GM10266 (cell line): ENCODE measurements at regions not wholly inside any gene's neighbourhood (a gene's known extent, or its start where the extent isn't known, plus 50 kb on each side); places are given as distances from the start of the nearest gene placed in this dataset.

Experiments used
- DNase-seq: peaks from one replicate; pipeline ENCODE4 v3.0.0; 2012; ENCODE audit errors: extremely low spot score
- CTCF ChIP-seq: IDR thresholded peaks from 2 replicates; pipeline ENCODE4 v1.5.1; 2012; ENCODE audit warnings: mild to moderate bottlenecking, low read depth; ENCODE audit not compliant: control insufficient read depth, insufficient read depth; ENCODE audit errors: missing control alignments

DNA sequence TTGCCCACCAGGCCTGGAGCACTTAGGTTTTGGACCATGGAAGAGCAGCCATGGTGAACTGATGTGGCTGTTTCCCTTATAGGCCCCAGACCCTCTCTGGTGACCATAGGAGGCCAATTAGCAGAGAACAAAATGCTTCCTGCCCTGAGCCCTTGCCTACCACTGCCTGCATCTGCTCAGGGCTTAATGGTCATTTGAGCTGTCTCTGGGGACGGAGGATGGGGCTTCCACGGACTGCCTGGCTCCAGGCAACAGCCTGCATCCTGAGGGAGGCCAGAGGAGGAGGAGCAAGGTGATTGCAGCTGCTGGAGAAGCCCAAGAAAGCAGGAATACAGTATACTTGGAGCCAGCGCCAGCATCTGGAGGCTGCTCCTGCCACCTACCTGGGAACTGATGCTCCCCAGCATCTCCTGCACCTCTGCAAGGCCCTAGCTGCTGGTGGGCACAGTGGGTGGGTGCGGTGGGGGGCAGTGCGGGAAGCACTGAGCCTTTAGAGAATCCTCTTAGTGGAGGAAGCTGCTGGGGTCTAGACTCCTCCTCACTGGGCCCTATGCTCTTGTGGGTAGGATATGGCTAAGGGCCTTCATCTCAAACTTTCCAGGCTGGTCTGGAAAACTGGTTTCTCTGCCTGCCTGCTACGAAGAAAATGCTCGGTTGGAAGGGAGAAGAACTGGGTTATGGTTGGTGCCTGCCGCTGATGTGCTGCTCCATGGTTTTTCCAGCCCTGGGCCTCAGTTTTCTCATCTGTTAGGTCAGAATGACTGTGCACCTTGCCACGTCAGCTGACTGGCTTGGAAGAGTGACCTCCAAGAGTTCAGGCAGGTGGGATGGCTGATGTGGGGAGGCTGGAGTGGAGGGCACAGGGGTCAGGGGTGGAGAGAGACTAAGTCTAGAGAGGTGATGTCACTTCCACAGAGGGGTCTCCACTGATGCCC is 158.8 kb upstream of the PJA1 start:
- DNase-seq, result no peak

GRCh38 chrX:69321789-69322188 is 156.5 kb upstream of the PJA1 start:
- no peak for DNase-seq
- no peak for TF ChIP-seq CTCF

More for the DNA sequence above, 158.8 kb upstream of the PJA1 start:
- no peak for TF ChIP-seq CTCF

- DNase-seq, result no peak
- TF ChIP-seq CTCF, result no peak
Observed at GRCh38 chrX:69321006-69321655, 155.9 kb upstream of the PJA1 start.

DNA sequence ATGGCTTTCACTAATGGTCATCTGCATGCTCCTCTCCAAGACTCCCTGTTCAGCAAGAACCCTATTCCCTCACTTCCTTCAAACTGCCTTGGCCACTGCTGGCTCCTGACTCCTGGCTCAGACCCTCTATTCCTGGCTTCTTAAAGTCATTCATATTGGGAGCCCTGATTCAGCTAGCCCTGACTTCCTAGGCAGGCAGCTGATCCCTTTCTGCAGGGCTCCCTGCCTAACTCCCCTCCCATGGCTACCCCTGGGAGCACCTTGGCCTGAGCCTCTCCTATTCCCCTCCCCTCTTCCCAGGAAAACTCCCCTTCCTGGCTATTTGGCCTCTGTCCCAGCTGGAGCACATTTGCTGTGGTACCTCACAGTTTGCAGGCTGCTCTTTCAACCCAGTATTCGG is 154.9 kb upstream of the PJA1 start:
- DNase-seq, result no peak

DNA sequence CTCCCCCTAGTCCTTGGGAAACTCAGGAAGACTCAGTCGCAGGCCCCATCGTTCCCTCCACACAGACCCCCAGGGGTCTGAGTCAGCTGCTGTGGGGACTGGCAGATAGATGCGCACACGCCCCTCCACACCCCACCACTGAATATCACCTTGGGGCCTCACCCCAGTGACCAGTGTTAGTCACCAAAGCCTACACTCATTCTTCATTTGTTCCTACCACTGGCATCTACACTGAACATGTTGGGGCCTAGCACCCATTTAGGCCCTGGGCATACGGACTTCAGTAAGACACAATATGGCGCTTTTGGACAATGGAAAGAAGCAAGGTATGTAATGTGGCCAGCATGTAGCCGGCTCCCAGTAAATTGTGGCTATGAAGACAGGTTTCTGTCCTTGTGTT is 154.1 kb upstream of the PJA1 start:
- no peak for TF ChIP-seq CTCF
- no peak for DNase-seq

More for the DNA sequence above, 154.9 kb upstream of the PJA1 start:
- TF ChIP-seq CTCF, result no peak

DNA sequence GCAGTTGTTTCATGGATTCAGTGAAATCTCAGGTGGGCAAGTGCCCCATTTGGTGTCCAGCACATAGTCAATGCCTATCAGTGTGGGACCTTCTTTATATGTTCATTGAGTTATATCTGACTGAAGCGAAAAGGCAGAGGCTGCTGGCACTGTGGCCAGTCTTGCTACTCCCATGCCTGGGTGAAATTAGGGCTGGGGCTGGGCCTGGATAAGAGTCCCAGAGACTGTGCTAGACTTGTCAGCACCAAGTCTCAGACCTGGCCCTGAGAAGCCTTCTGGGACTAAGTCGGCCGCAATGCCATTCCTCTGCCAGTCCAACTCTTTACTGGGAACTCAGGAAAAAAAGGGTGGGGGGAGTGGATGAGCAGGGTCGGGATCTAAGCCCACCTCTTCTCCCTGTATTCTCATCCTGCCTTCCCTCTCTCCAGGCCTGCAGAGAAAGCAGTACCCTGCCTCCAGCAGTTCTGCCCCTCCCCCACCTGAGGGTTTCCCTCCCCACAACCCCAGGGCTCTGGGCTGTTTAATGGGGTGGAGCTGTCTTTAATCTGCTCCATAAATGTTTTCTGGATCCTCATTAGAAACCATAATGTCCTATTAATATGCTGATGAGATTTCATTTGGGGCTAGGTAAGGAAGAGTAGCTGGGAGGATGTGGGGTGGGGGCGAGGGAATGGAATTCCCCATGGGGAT is 153.5 kb upstream of the PJA1 start:
- DNase-seq, result no peak
- TF ChIP-seq CTCF, result no peak
